GM18520 (cell line): ENCODE measurements at regions not wholly inside any gene's neighbourhood (a gene's known extent, or its start where the extent isn't known, plus 50 kb on each side); places are given as distances from the start of the nearest gene placed in this dataset.
"Not testable (repeated sequence)": the region's sequence is repeated elsewhere in the genome, so short reads cannot be mapped to it uniquely, and the experiment has no call there.

Source experiments
- ATAC-seq: cut with Tn5 transposase; IDR thresholded peaks from one replicate; pipeline ENCODE4 v1.9.1; 2021; ENCODE audit not compliant: unreplicated experiment

GRCh38 chr2:4039896-4040295 lies 336.5 kb downstream of the DCDC2C start:
- ATAC-seq: no peak

GRCh38 chr2:4047961-4048891 lies 344.9 kb downstream of the DCDC2C start:
- ATAC-seq: peak; percentile 73

GRCh38 chr2:4049463-4049862 lies 346.1 kb downstream of the DCDC2C start:
- ATAC-seq: no peak

GRCh38 chr2:4053769-4054493 lies 350.6 kb downstream of the DCDC2C start:
- no peak for ATAC-seq

GRCh38 chr2:4066217-4066616 lies 362.8 kb downstream of the DCDC2C start:
- no peak for ATAC-seq

- no peak for ATAC-seq
These were observed 369.7 kb downstream of the DCDC2C start for GRCh38 chr2:4073026-4073569.

GRCh38 chr2:4077017-4077416 lies 373.6 kb downstream of the DCDC2C start:
- ATAC-seq: no peak

- ATAC-seq: no peak
These were observed 381.8 kb downstream of the DCDC2C start for GRCh38 chr2:4085186-4085585.

- ATAC-seq: no peak
These were observed 387.6 kb downstream of the DCDC2C start for GRCh38 chr2:4090668-4091630.

GRCh38 chr2:4091869-4092268 lies 388.5 kb downstream of the DCDC2C start:
- no peak for ATAC-seq

- no peak for ATAC-seq
These were observed 391.4 kb downstream of the DCDC2C start for GRCh38 chr2:4094743-4095142.

- no peak for ATAC-seq
These were observed 393.8 kb downstream of the DCDC2C start for GRCh38 chr2:4096978-4097766.

GRCh38 chr2:4098137-4098536 lies 394.8 kb downstream of the DCDC2C start:
- no peak for ATAC-seq

- no peak for ATAC-seq
These were observed 398.6 kb downstream of the DCDC2C start for GRCh38 chr2:4101936-4102335.

- no peak for ATAC-seq
These were observed 403.8 kb downstream of the DCDC2C start for GRCh38 chr2:4107179-4107578.

GRCh38 chr2:4110273-4110672 lies 406.9 kb downstream of the DCDC2C start:
- no peak for ATAC-seq

GRCh38 chr2:4115435-4115834 lies 412.1 kb downstream of the DCDC2C start:
- ATAC-seq: not testable (repeated sequence)

- no peak for ATAC-seq
These were observed 419.4 kb downstream of the DCDC2C start for GRCh38 chr2:4122726-4123125.

GRCh38 chr2:4130651-4131050 lies 427.3 kb downstream of the DCDC2C start:
- no peak for ATAC-seq
